ENCODE measurements at regions not wholly inside any gene's neighbourhood (a gene's known extent, or its start where the extent isn't known, plus 50 kb on each side); places are given as distances from the start of the nearest gene placed in this dataset.
A peak's percentile ranks its signal among the peaks of the same experiment; 100 is the strongest.

- Histone ChIP-seq H3K27me3 (ENCODE audit: control insufficient read depth, insufficient read depth, low read length, poor library complexity, severe bottlenecking) (no peaks in the 10 kb centered on the region), H3K27ac (ENCODE audit: low read depth, low read length) (no peak overlapping the region), H3K9ac (ENCODE audit: extremely low read depth, low read length, poor library complexity, severe bottlenecking) (no peak overlapping the region), H3K9me3 (ENCODE audit: control insufficient read depth, low read length) (peaks cover 6% of the 10 kb centered on the region), H3K4me1 (ENCODE audit: control insufficient read depth, insufficient read depth, low read length) (no peaks in the 10 kb centered on the region), H3K4me3 (ENCODE audit: low read length) (peak overlapping the region; percentile 43), H3K36me3 (ENCODE audit: control insufficient read depth, insufficient read depth, low read length) (no peaks in the 10 kb centered on the region)
- TF ChIP-seq CTCF (conservative IDR thresholded peaks at IDR 0.05) = no peak
- Mint-ChIP-seq H3K9me3 (peaks cover 3% of the 10 kb centered on the region), H3K4me1 (no peaks in the 10 kb centered on the region), H3K36me3 (ENCODE audit: low read depth) (no peaks in the 10 kb centered on the region), H3K27ac (no peak overlapping the region), H3K27me3 (ENCODE audit: insufficient read depth) (no peaks in the 10 kb centered on the region), H3K4me3 (no peak overlapping the region)
- DNase-seq = no peak
These were observed 850.5 kb downstream of the TECRL start for GRCh38 chr4:63558709-63559108.

GRCh38 chr4:63556332-63556731 lies 852.9 kb downstream of the TECRL start:
- Mint-ChIP-seq H3K27me3 (ENCODE audit: insufficient read depth) (no peaks in the 10 kb centered on the region), H3K4me3 (no peak overlapping the region), H3K36me3 (ENCODE audit: low read depth) (no peaks in the 10 kb centered on the region), H3K27ac (no peak overlapping the region), H3K4me1 (no peaks in the 10 kb centered on the region), H3K9me3 (peaks cover 3% of the 10 kb centered on the region)
- H3K9ac ChIP-seq (ENCODE audit: extremely low read depth, low read length, poor library complexity, severe bottlenecking) = no peak overlapping the region
- H3K27ac ChIP-seq (ENCODE audit: low read depth, low read length) = no peak overlapping the region
- H3K27me3 ChIP-seq (ENCODE audit: control insufficient read depth, insufficient read depth, low read length, poor library complexity, severe bottlenecking) = no peaks in the 10 kb centered on the region
- TF ChIP-seq CTCF (conservative IDR thresholded peaks at IDR 0.05) = peak; percentile 73
- no peaks in the 10 kb centered on the region for H3K36me3 ChIP-seq (ENCODE audit: control insufficient read depth, insufficient read depth, low read length)
- WGBS, 2 experiments (ENCODE audit: insufficient coverage in 1 of 2, insufficient read length in 1 of 2) = 80 to 83% methylated on average over 2 to 4 of the region's 4 CpGs
- H3K4me3 ChIP-seq (ENCODE audit: low read length) = no peak overlapping the region
- peak; percentile 76 for DNase-seq
- H3K9me3 ChIP-seq (ENCODE audit: control insufficient read depth, low read length) = peaks cover 6% of the 10 kb centered on the region
- no peaks in the 10 kb centered on the region for H3K4me1 ChIP-seq (ENCODE audit: control insufficient read depth, insufficient read depth, low read length)

GRCh38 chr4:63553123-63553522 lies 856.1 kb downstream of the TECRL start:
- no peak overlapping the region for H3K27ac ChIP-seq (ENCODE audit: low read depth, low read length)
- H3K27ac Mint-ChIP-seq = no peak overlapping the region
- no peaks in the 10 kb centered on the region for H3K4me1 Mint-ChIP-seq
- TF ChIP-seq CTCF (conservative IDR thresholded peaks at IDR 0.05) = peak; percentile 17
- peak; percentile 63 for DNase-seq
- H3K9me3 Mint-ChIP-seq = no peaks in the 10 kb centered on the region
- no peak overlapping the region for H3K4me3 Mint-ChIP-seq
- no peaks in the 10 kb centered on the region for H3K27me3 Mint-ChIP-seq (ENCODE audit: insufficient read depth)
- no peaks in the 10 kb centered on the region for H3K36me3 ChIP-seq (ENCODE audit: control insufficient read depth, insufficient read depth, low read length)
- H3K9me3 ChIP-seq (ENCODE audit: control insufficient read depth, low read length) = no peaks in the 10 kb centered on the region
- H3K4me3 ChIP-seq (ENCODE audit: low read length) = no peak overlapping the region
- H3K36me3 Mint-ChIP-seq (ENCODE audit: low read depth) = no peaks in the 10 kb centered on the region
- no peaks in the 10 kb centered on the region for H3K4me1 ChIP-seq (ENCODE audit: control insufficient read depth, insufficient read depth, low read length)
- no peaks in the 10 kb centered on the region for H3K27me3 ChIP-seq (ENCODE audit: control insufficient read depth, insufficient read depth, low read length, poor library complexity, severe bottlenecking)
- no peak overlapping the region for H3K9ac ChIP-seq (ENCODE audit: extremely low read depth, low read length, poor library complexity, severe bottlenecking)
